ENCODE measurements at regions not wholly inside any gene's neighbourhood (a gene's known extent, or its start where the extent isn't known, plus 50 kb on each side); places are given as distances from the start of the nearest gene placed in this dataset.
A peak's percentile ranks its signal among the peaks of the same experiment; 100 is the strongest.

DNA sequence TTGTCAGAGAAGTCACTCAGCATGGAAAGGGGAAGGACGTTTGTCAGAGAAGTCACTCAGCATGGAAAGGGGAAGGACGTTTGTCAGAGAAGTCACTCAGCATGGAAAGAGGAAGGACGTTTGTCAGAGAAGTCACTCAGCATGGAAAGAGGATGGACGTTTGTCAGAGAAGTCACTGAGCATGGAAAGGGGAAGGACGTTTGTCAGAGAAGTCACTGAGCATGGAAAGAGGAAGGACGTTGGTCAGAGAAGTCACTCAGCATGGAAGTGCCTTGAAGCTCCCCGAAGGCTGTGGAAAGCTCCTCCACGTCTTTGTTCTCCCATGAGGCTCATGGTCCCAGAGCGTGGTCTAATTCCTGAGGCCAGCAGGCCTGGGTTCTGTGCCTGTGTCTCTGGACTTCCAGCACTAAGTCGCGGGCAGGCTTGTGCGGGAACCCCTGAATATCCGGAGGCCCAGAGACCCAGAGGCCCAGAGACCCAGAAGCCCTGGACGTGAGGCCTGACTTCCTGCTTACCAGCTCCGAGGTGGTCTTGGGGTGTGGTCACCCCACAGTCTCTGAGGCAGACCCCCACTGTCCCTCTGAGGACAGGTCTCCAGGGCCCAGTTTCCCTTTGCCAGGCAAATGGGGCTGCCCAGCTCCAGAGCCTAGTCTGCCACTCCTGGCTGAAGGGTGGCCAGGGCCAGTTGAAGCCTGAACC lies 70.4 kb upstream of the TWIST2 start:
- peaks cover 4 to 11% (median 9%) of the 10 kb centered on the region in 3 donors for H3K4me1 Mint-ChIP-seq
- H3K4me3 Mint-ChIP-seq, result no peak overlapping the region
- H3K27ac Mint-ChIP-seq, result peak overlapping the region in 4 of 6 donors; percentile 47 to 92 (median 70)
- H3K9me3 Mint-ChIP-seq, result peaks cover 6 to 24% (median 11%) of the 10 kb centered on the region in 7 donors
- H3K27me3 Mint-ChIP-seq, result no peaks in the 10 kb centered on the region
- peaks cover 0 to 9% of the 10 kb centered on the region in 2 donors for H3K36me3 Mint-ChIP-seq
- DNase-seq (no peak), ATAC-seq (ENCODE audit: low read depth in 2 of 2) (peak in 1 of 2 donors; percentile 40)

DNA sequence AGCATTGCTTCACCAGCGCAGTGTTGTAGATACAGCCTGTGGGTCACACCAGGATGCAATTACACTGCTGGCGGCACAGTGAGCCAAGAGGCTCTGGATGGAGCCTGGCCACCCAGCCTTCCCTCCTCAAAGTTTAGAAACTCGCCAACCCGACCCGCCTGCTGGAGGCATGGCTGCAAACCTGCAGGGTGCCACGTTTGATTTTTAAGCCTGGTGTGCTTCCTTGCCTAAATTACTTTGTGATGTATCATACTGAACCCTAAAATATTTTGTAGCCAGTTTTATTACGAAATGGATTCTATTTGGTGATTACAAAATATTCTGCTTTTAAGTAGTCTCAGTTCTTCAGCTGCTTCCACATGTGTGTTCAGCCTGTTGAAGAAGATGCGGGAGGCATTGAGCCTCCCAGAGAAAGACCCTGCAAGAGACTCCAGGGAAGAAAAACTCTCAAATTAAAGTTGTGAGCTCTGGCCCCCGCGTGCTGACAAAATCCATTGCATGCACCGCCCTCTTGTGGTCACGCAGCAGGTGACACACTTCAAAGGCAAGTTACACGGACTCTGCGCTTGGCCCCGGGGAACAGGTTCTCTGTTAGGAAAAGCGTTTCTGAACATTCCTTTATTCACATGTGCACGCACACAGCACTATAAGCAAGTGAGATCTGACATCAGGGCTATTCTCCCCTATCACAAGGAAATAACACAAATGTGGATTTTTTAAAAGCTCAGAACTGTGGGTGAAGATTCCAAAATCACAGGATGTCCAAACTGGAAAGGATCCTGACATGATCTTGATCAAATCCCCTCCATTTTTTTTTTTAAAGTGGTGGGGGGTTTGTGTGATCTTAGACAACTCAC lies 63.0 kb upstream of the TWIST2 start:
- DNase-seq (no peak), ATAC-seq (ENCODE audit: low read depth in 2 of 2) (peak in 1 of 2 donors; percentile 48)
- peaks cover 5 to 12% (median 10%) of the 10 kb centered on the region in 3 donors for H3K27me3 Mint-ChIP-seq
- no peaks in the 10 kb centered on the region for H3K4me1 Mint-ChIP-seq
- H3K4me3 Mint-ChIP-seq, result no peak overlapping the region
- peaks cover 0 to 16% (median 7%) of the 10 kb centered on the region in 7 donors for H3K9me3 Mint-ChIP-seq
- no peak overlapping the region for H3K27ac Mint-ChIP-seq
- H3K36me3 Mint-ChIP-seq, result no peaks in the 10 kb centered on the region

DNA sequence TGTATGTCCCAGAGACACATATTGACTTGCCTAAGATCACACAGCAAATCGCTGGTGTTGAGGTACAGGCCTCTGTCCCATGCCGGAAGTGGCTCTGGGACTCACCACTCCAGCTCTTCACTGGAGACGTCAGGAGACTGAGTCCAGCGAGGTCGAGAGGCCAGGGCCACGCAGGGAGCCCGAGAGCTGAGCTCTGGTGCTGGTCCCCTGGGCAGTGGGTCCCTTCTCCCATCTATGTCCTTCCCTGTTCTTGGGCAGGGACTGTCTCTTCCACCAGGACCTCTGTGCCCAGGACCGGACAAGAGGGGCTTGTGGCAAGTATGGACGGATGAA lies 62.4 kb upstream of the TWIST2 start:
- no peaks in the 10 kb centered on the region for H3K36me3 Mint-ChIP-seq
- no peaks in the 10 kb centered on the region for H3K4me1 Mint-ChIP-seq
- DNase-seq (no peak), ATAC-seq (ENCODE audit: low read depth in 2 of 2) (no peak)
- H3K4me3 Mint-ChIP-seq, result no peak overlapping the region
- H3K27me3 Mint-ChIP-seq, result peaks cover 5 to 18% (median 15%) of the 10 kb centered on the region in 3 donors
- peaks cover 0 to 16% (median 7%) of the 10 kb centered on the region in 7 donors for H3K9me3 Mint-ChIP-seq
- no peak overlapping the region for H3K27ac Mint-ChIP-seq

DNA sequence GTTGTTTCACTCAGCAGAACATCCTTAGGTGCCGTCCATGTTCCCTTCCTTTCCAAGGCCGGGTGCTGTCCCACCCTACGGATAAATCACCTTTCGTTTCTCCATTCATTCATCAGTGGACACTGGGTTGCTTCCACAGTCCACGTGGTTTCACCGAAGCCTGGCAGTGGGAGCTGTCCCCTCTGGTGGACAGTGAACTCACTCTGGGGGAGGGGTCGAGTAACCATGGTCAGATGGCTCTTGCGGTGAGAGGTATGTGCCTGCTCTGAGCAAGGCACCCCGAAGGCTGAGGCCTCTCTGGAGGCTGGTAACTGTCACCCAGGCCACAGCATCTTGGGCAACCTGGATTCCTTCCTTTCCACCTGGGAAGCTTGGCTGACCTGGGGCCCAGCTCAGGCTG lies 61.5 kb upstream of the TWIST2 start:
- H3K4me3 Mint-ChIP-seq, result no peak overlapping the region
- ATAC-seq (ENCODE audit: low read depth in 2 of 2) (no peak), DNase-seq (no peak)
- H3K27ac Mint-ChIP-seq, result no peak overlapping the region
- no peaks in the 10 kb centered on the region for H3K36me3 Mint-ChIP-seq
- H3K4me1 Mint-ChIP-seq, result no peaks in the 10 kb centered on the region
- peaks cover 5 to 21% (median 15%) of the 10 kb centered on the region in 3 donors for H3K27me3 Mint-ChIP-seq
- H3K9me3 Mint-ChIP-seq, result peaks cover 0 to 12% (median 2%) of the 10 kb centered on the region in 7 donors

DNA sequence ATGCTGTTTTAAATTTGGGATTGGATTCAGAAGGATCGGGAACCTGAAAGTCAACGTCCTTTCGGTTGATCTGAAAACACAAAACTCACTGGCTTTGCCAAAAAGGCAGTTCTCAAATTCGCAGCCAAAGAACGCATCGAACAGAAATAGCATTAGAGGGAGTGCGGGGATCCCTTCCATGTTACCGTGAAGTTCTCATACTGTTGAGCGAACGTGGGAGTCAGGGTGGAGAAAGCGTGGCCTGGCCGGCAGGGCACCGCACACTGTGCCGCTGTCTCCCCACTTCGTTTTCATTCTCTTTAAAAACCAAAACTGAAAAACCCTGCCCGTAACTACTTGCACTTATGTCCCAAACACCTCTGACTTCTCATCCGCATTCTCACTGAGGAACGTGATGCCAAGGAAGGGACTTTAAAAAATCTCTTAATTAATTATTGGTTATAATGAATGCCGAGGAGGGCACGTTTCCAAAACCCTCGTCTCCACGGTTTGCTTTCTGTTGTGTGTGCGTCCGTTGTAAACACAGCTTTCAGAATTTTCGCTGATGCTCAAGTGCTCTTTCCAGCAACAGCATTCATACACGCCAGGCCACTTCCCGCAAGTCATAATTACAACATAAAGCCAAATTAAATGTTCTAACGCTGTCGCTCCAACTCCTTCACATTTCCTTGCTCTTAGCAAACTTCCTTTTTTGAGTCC lies 60.9 kb upstream of the TWIST2 start:
- peaks cover 5 to 21% (median 15%) of the 10 kb centered on the region in 3 donors for H3K27me3 Mint-ChIP-seq
- H3K4me3 Mint-ChIP-seq, result no peak overlapping the region
- peaks cover 0 to 11% (median 0%) of the 10 kb centered on the region in 7 donors for H3K9me3 Mint-ChIP-seq
- no peaks in the 10 kb centered on the region for H3K36me3 Mint-ChIP-seq
- DNase-seq (no peak), ATAC-seq (ENCODE audit: low read depth in 2 of 2) (no peak)
- no peak overlapping the region for H3K27ac Mint-ChIP-seq
- H3K4me1 Mint-ChIP-seq, result no peaks in the 10 kb centered on the region

DNA sequence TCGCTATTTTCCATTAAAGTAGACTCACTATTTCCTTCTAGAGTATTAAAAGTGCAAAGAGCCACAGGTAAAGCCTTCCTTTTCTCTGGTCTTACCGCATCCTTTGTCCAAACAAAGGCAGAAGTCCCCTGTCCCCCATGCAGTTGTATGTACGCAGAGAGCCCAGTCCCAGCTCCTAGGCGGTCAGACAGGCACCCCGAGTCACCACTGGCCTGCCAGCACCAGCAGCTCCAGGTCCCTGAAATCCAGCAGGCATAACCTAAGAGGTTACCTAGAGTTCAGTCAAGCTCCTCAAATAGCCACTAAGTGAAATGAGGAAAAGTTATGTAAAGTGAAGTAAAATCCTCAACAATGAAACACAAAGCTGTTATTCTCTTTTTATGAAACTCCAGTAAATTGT lies 60.4 kb upstream of the TWIST2 start:
- H3K9me3 Mint-ChIP-seq, result peaks cover 0 to 7% (median 0%) of the 10 kb centered on the region in 7 donors
- no peak for ATAC-seq (ENCODE audit: low read depth in 2 of 2)
- no peak overlapping the region for H3K27ac Mint-ChIP-seq
- no peaks in the 10 kb centered on the region for H3K36me3 Mint-ChIP-seq
- no peaks in the 10 kb centered on the region for H3K4me1 Mint-ChIP-seq
- peak overlapping the region in 1 of 8 donors; percentile 31 for H3K4me3 Mint-ChIP-seq
- H3K27me3 Mint-ChIP-seq, result peaks cover 5 to 21% (median 15%) of the 10 kb centered on the region in 3 donors
- DNase-seq, result no peak

DNA sequence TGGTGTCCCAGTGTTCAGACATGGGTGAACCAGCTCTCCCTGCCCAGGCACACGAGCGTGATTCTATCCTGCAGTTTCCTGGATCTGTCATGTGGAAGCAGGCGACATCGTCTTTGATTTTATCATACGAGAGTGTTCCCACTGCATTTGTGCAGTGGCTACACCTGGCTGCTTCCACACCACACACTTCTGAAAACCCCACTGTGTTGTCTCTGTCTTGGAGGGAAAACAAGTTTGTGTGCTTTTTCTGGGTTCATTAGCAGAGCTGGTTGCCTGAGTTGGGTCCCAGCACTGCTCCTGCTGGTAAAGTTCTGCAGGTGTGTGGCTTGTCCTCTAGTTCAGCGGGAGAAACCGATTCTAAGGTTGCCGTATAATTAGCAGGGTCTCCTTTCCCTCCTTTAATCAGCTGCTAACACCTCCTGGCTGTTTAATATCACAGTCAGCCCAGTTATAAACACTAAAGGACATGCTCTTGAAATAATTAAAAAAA lies 58.5 kb upstream of the TWIST2 start:
- H3K4me1 Mint-ChIP-seq, result no peaks in the 10 kb centered on the region
- DNase-seq, result no peak
- peaks cover 5 to 21% (median 15%) of the 10 kb centered on the region in 3 donors for H3K27me3 Mint-ChIP-seq

DNA sequence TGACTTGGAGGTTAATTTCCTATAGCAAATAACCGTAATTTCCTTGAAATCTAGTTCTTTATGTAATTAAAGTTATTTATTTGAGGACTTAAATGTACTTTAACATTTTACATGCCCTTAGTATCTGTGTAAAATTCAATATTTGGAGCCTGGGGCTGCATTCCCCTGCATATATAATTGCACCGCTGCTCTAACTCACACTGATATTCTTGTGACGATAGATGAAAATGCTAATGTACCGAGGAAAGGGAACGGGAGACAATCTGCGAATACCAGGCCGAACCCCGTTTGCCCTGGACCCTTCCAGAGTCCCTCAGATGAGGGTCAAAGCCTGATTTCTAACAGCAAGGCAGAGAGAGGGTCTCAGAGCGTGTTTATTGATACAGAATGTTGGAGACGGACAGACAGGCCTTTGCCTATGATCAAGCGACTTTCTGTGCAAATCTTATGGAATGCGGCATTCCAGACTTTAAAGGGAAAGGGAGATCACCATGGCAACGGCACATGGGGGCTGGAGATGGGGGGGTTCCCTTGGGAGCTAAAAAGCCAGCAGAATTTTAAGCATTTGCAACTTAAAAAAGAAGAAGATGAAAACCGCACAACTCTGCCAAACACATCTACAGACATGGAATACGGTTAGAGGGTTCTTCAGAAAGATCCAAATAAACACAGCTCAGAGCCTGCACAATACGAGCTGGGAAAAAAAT lies 57.6 kb upstream of the TWIST2 start:
- no peaks in the 10 kb centered on the region for H3K36me3 Mint-ChIP-seq
- H3K9me3 Mint-ChIP-seq, result no peaks in the 10 kb centered on the region
- ATAC-seq (ENCODE audit: low read depth in 2 of 2) (no peak), DNase-seq (no peak)
- H3K27ac Mint-ChIP-seq, result peak overlapping the region in 1 of 6 donors; percentile 24
- no peaks in the 10 kb centered on the region for H3K4me1 Mint-ChIP-seq
- H3K27me3 Mint-ChIP-seq, result peaks cover 5 to 21% (median 15%) of the 10 kb centered on the region in 3 donors
- no peak overlapping the region for H3K4me3 Mint-ChIP-seq

More for the DNA sequence above, 58.5 kb upstream of the TWIST2 start:
- ATAC-seq (ENCODE audit: low read depth in 2 of 2), result no peak
- Mint-ChIP-seq H3K9me3 (no peaks in the 10 kb centered on the region), H3K36me3 (no peaks in the 10 kb centered on the region), H3K4me3 (no peak overlapping the region), H3K27ac (peak overlapping the region in 1 of 6 donors; percentile 14)

DNA sequence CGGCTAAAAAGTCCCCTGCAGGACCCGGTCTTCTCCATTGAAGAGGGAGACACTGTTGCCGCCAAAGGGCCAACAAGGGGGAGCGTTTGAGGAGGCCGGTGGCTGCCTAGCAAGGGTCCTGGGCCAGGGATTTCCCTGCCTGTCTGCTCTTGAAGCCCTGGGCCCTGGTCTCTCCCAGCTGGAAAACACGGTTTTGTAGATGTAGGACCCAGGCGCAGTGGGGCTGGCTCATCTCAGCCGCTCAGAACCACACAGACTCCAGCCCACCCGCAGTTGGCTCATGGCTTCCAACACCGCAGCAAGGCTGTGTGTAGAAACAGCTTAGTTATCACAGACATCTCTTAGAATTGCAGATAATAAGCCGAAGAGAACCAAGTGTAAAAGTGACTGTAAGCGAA lies 57.1 kb upstream of the TWIST2 start:
- no peaks in the 10 kb centered on the region for H3K9me3 Mint-ChIP-seq
- ATAC-seq (ENCODE audit: low read depth in 2 of 2), result no peak
- no peak for DNase-seq
- H3K36me3 Mint-ChIP-seq, result no peaks in the 10 kb centered on the region
- H3K27me3 Mint-ChIP-seq, result peaks cover 5 to 19% (median 10%) of the 10 kb centered on the region in 3 donors
- no peak overlapping the region for H3K4me3 Mint-ChIP-seq
- no peak overlapping the region for H3K27ac Mint-ChIP-seq
- no peaks in the 10 kb centered on the region for H3K4me1 Mint-ChIP-seq

DNA sequence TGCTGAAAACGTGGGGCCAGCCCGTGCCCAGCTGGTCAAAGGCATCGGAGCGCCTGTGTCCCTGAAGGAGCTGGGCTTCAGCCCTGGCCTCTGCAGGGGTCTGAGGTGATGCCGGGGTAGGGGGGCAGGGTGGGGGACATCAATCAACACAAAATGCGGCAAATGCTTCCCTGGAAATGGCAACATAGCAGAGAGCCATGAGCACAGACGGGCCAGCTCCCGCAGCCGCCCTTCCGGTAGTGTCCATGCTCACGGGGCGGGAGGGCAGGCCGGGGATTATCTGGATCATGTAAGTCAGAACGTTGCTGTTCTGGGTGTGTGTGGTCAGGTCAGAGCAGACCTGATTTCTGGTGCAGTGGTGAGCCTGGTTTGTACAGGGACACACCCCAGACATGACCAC lies 56.5 kb upstream of the TWIST2 start:
- Mint-ChIP-seq H3K27me3 (peaks cover 5 to 13% (median 6%) of the 10 kb centered on the region in 3 donors), H3K36me3 (no peaks in the 10 kb centered on the region), H3K27ac (no peak overlapping the region), H3K9me3 (no peaks in the 10 kb centered on the region), H3K4me3 (no peak overlapping the region), H3K4me1 (no peaks in the 10 kb centered on the region)
- no peak for DNase-seq
- no peak for ATAC-seq (ENCODE audit: low read depth in 2 of 2)

DNA sequence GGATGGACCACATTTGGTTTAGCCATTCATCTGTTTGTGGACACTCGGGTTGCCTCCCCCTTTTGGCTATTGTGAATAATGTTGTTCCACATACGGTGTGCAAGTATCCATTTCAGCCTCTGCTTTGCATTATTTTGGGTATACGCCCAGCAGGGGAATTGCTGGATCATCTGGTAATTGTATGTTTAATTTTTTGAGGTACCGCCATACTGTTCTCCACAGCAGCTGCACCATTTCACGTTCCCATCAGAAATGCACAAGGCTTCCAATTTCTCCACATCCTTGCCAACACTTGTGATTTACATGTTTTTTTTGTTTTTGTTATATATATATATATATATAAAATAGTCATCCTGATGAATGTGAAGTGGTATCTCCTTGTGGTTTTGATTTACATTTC lies 54.6 kb upstream of the TWIST2 start:
- no peak for ATAC-seq (ENCODE audit: low read depth in 2 of 2)
- Mint-ChIP-seq H3K27me3 (peaks cover 5 to 24% (median 14%) of the 10 kb centered on the region in 3 donors), H3K27ac (no peak overlapping the region), H3K4me1 (no peaks in the 10 kb centered on the region), H3K9me3 (peaks cover 0 to 2% (median 0%) of the 10 kb centered on the region in 7 donors), H3K36me3 (peaks cover 0 to under 1% of the 10 kb centered on the region in 2 donors), H3K4me3 (no peak overlapping the region)
- DNase-seq, result no peak

DNA sequence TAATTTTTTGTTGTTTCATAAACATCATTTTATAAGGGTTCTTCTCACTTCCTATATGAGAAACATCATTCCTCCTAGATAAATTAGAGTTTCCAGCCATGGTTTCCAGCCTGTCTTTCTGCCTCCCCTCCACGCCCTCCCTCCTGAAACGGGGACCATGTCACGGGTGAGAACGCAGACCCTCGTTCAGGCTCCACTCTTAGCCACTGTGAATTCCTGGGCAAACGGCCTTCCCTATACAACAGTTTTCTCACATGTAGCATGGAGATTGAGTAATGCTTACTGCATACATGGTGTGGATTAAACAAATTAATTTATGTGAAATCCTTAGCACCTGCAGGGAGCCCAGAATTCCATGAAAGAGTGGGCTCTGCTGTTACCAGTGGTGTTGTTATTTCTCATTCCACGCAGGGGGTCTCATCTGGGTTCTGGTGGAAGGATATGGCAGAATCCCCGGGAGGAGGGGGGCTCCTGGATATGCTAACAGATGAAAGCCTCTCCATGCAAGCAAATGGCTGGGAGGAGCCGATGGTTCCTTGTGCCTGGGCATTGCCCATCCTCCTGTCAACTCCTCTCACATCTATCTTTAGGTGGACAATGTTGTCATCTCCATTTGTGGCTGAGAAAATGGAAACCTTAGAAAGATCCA lies 54.0 kb upstream of the TWIST2 start:
- no peak for ATAC-seq (ENCODE audit: low read depth in 2 of 2)
- Mint-ChIP-seq H3K4me1 (no peaks in the 10 kb centered on the region), H3K27ac (no peak overlapping the region), H3K4me3 (no peak overlapping the region), H3K36me3 (peaks cover 0 to 3% of the 10 kb centered on the region in 2 donors), H3K9me3 (peaks cover 0 to 3% (median 0%) of the 10 kb centered on the region in 7 donors), H3K27me3 (peaks cover 5 to 28% (median 17%) of the 10 kb centered on the region in 3 donors)
- DNase-seq, result no peak

All from naive B cell (primary cell).